ENCODE measurements at regions not wholly inside any gene's neighbourhood (a gene's known extent, or its start where the extent isn't known, plus 50 kb on each side); places are given as distances from the start of the nearest gene placed in this dataset.

GRCh38 chr2:105150231-105150630, 91.3 kb upstream of the GPR45 start:
- no peak for DNase-seq

GRCh38 chr2:105154119-105154818, 87.3 kb upstream of the GPR45 start:
- DNase-seq = no peak

- DNase-seq = no peak
These were observed 85.4 kb upstream of the GPR45 start for GRCh38 chr2:105156166-105156565.

GRCh38 chr2:105158002-105158401, 83.5 kb upstream of the GPR45 start:
- no peak for DNase-seq

GRCh38 chr2:105166688-105167087, 74.9 kb upstream of the GPR45 start:
- no peak for DNase-seq

GRCh38 chr2:105168543-105168942, 73.0 kb upstream of the GPR45 start:
- DNase-seq = no peak

GRCh38 chr2:105175231-105175630, 66.3 kb upstream of the GPR45 start:
- no peak for DNase-seq

GRCh38 chr2:105176429-105176828, 65.1 kb upstream of the GPR45 start:
- no peak for DNase-seq

GRCh38 chr2:105177008-105177407, 64.5 kb upstream of the GPR45 start:
- DNase-seq = no peak

GRCh38 chr2:105177536-105178254, 63.8 kb upstream of the GPR45 start:
- no peak for DNase-seq

- DNase-seq = peak; percentile 79
These were observed 61.8 kb upstream of the GPR45 start for GRCh38 chr2:105179469-105180372.

GRCh38 chr2:105180491-105180972, 61.0 kb upstream of the GPR45 start:
- DNase-seq = no peak

GRCh38 chr2:105181282-105181681, 60.3 kb upstream of the GPR45 start:
- DNase-seq = no peak

GRCh38 chr2:105183555-105184323, 57.8 kb upstream of the GPR45 start:
- DNase-seq = no peak

GRCh38 chr2:105184420-105184819, 57.1 kb upstream of the GPR45 start:
- no peak for DNase-seq

GRCh38 chr2:105186967-105187498, 54.5 kb upstream of the GPR45 start:
- no peak for DNase-seq

GRCh38 chr2:105187531-105187930, 54.0 kb upstream of the GPR45 start:
- DNase-seq = peak; percentile 43

GRCh38 chr2:105188343-105188742, 53.2 kb upstream of the GPR45 start:
- DNase-seq = no peak
